ENCODE measurements at regions not wholly inside any gene's neighbourhood (a gene's known extent, or its start where the extent isn't known, plus 50 kb on each side); places are given as distances from the start of the nearest gene placed in this dataset.

GRCh38 chr16:79302731-79303130 is 297.8 kb downstream of the MAF start:
- TF ChIP-seq, protein P1, sequence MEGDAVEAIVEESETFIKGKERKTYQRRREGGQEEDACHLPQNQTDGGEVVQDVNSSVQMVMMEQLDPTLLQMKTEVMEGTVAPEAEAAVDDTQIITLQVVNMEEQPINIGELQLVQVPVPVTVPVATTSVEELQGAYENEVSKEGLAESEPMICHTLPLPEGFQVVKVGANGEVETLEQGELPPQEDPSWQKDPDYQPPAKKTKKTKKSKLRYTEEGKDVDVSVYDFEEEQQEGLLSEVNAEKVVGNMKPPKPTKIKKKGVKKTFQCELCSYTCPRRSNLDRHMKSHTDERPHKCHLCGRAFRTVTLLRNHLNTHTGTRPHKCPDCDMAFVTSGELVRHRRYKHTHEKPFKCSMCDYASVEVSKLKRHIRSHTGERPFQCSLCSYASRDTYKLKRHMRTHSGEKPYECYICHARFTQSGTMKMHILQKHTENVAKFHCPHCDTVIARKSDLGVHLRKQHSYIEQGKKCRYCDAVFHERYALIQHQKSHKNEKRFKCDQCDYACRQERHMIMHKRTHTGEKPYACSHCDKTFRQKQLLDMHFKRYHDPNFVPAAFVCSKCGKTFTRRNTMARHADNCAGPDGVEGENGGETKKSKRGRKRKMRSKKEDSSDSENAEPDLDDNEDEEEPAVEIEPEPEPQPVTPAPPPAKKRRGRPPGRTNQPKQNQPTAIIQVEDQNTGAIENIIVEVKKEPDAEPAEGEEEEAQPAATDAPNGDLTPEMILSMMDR (IDR thresholded peaks at IDR 0.05; ENCODE audit: insufficient read depth, low read depth, low read length): no peak
- TF ChIP-seq EZH2 (IDR thresholded peaks at IDR 0.05; ENCODE audit: insufficient read depth, low read length): no peak
